C4-2B (cell line): ENCODE measurements at regions not wholly inside any gene's neighbourhood (a gene's known extent, or its start where the extent isn't known, plus 50 kb on each side); places are given as distances from the start of the nearest gene placed in this dataset.

Experiments used
- H3K27ac ChIP-seq: fragments of 450-650 bp; 2 replicates; pipeline ENCODE4 v1.5.1; 2017
- CTCF ChIP-seq: fragments of 450-650 bp; conservative IDR thresholded peaks from 2 replicates; pipeline ENCODE4 v1.5.1; 2017; ENCODE audit warnings: mild to moderate bottlenecking
- ZFX ChIP-seq: fragments of 450-650 bp; IDR thresholded peaks from 2 replicates; pipeline ENCODE4 v1.6.1; 2017

- no peak overlapping the region for H3K27ac ChIP-seq
- TF ChIP-seq CTCF: no peak
Observed at GRCh38 chr2:59570818-59571217, 982.6 kb downstream of the BCL11A start.

- H3K27ac ChIP-seq: no peak overlapping the region
- TF ChIP-seq ZFX (no peak), CTCF (no peak)
Observed at GRCh38 chr2:59569124-59569523, 984.3 kb downstream of the BCL11A start.

GRCh38 chr2:59568461-59568860, 985.0 kb downstream of the BCL11A start:
- H3K27ac ChIP-seq: no peak overlapping the region
- TF ChIP-seq CTCF: no peak
- TF ChIP-seq ZFX: no peak

- TF ChIP-seq ZFX: no peak
- TF ChIP-seq CTCF: no peak
- H3K27ac ChIP-seq: no peak overlapping the region
Observed at GRCh38 chr2:59567151-59567550, 986.3 kb downstream of the BCL11A start.

- H3K27ac ChIP-seq: no peak overlapping the region
- TF ChIP-seq CTCF: no peak
Observed at GRCh38 chr2:59566739-59567138, 986.7 kb downstream of the BCL11A start.

- H3K27ac ChIP-seq: no peak overlapping the region
- TF ChIP-seq ZFX (no peak), CTCF (no peak)
Observed at GRCh38 chr2:59561281-59561680, 992.2 kb downstream of the BCL11A start.

GRCh38 chr2:59560769-59561168, 992.7 kb downstream of the BCL11A start:
- no peak overlapping the region for H3K27ac ChIP-seq
- TF ChIP-seq ZFX (no peak), CTCF (no peak)
